IMR-90 (cell line): ENCODE measurements at regions not wholly inside any gene's neighbourhood (a gene's known extent, or its start where the extent isn't known, plus 50 kb on each side); places are given as distances from the start of the nearest gene placed in this dataset.

Experiments
- ATAC-seq: fragments of 200-7000 bp; cut with Tn5 transposase; 2 replicates; pipeline ENCODE4 v1.9.1; 2020; ENCODE audit warnings: low read depth, mild to moderate bottlenecking, moderate library complexity
- BruUV-seq: library from RNA; stranded (reverse); fragments of 400-500 nt; replicated peaks from 2 replicates; lab custom pipeline; 2021; lab: Mats Ljungman, UMichigan
- CTCF ChIA-PET: fragments of 300-600 bp; formaldehyde crosslinking; extraction: SDS; loops from one replicate; lab custom pipeline; 2021; ENCODE audit warnings: antibody characterized with exemption; lab: Yijun Ruan, JAX
- POLR2A ChIA-PET: fragments of 300-600 bp; sonication (Branson Sonifier 250); formaldehyde crosslinking; loops from one replicate; lab custom pipeline; 2022; ENCODE audit warnings: antibody characterized with exemption; ENCODE audit not compliant: unreplicated experiment; lab: Charles Lee
- DNase-seq: peaks from one replicate; pipeline ENCODE4 v3.0.0; 2013
- H2AFZ ChIP-seq: replicated peaks from 2 replicates; pipeline ENCODE3; 2013; ENCODE audit warnings: low read length, mild to moderate bottlenecking; ENCODE audit not compliant: poor library complexity
- H2AK5ac ChIP-seq: 2 replicates; pipeline ENCODE4 v1.6.1; 2013; ENCODE audit warnings: low read depth, low read length, inconsistent platforms
- H2AK9ac ChIP-seq: replicated peaks from 2 replicates; pipeline ENCODE3; 2013; ENCODE audit warnings: mild to moderate bottlenecking, low read depth, low read length, moderate library complexity; ENCODE audit not compliant: poor library complexity
- H2BK120ac ChIP-seq: 2 replicates; pipeline ENCODE4 v1.6.1; 2013; ENCODE audit warnings: low read depth, low read length, inconsistent platforms
- H2BK15ac ChIP-seq: 3 replicates; pipeline ENCODE4 v1.6.1; 2013; ENCODE audit warnings: low read depth, low read length, inconsistent platforms
- H2BK20ac ChIP-seq: 2 replicates; pipeline ENCODE4 v1.6.1; 2013; ENCODE audit warnings: low read depth, mild to moderate bottlenecking, inconsistent platforms, low read length, moderate library complexity
- H2BK5ac ChIP-seq: 2 replicates; pipeline ENCODE4 v1.6.1; 2013; ENCODE audit warnings: mild to moderate bottlenecking, low read depth, low read length, inconsistent platforms; ENCODE audit not compliant: poor library complexity, severe bottlenecking
- H3K14ac ChIP-seq: replicated peaks from 2 replicates; pipeline ENCODE4 v1.6.1; 2013; ENCODE audit warnings: low read depth, low read length, inconsistent platforms
- H3K18ac ChIP-seq: 2 replicates; pipeline ENCODE4 v1.6.1; 2013; ENCODE audit warnings: low read depth, low read length, control low read depth
- H3K23ac ChIP-seq: 2 replicates; pipeline ENCODE4 v1.6.1; 2013; ENCODE audit warnings: low read depth, low read length, inconsistent platforms
- H3K27ac ChIP-seq: 2 replicates; pipeline ENCODE4 v1.5.1; 2013; ENCODE audit warnings: mild to moderate bottlenecking, control low read depth, low read length; ENCODE audit not compliant: insufficient read depth
- H3K27me3 ChIP-seq: 2 replicates; pipeline ENCODE4 v1.6.1; 2013; ENCODE audit warnings: low read length; ENCODE audit not compliant: control insufficient read depth, insufficient read depth
- H3K36me3 ChIP-seq: 2 replicates; pipeline ENCODE4 v1.6.1; 2013; ENCODE audit warnings: low read length, mixed read lengths; ENCODE audit not compliant: control insufficient read depth, insufficient read depth
- H3K4ac ChIP-seq: 2 replicates; pipeline ENCODE4 v1.6.1; 2013; ENCODE audit warnings: low read depth, low read length, inconsistent platforms
- H3K4me1 ChIP-seq: 2 replicates; pipeline ENCODE4 v1.6.1; 2013; ENCODE audit warnings: low read length, mixed read lengths; ENCODE audit not compliant: control insufficient read depth, insufficient read depth
- H3K4me2 ChIP-seq: 2 replicates; pipeline ENCODE4 v1.6.1; 2013; ENCODE audit warnings: low read depth, mild to moderate bottlenecking, control low read depth, low read length, moderate library complexity
- H3K4me3 ChIP-seq: 2 replicates; pipeline ENCODE4 v1.5.1; 2013; ENCODE audit warnings: low read depth, mild to moderate bottlenecking, control low read depth, low read length, moderate library complexity; ENCODE audit not compliant: insufficient read depth
- H3K56ac ChIP-seq: 2 replicates; pipeline ENCODE4 v1.6.1; 2013; ENCODE audit warnings: low read length, inconsistent platforms; ENCODE audit not compliant: insufficient read depth; ENCODE audit errors: extremely low read depth
- H3K79me1 ChIP-seq, 2 experiments: 2 replicates each; pipeline ENCODE4 v1.6.1; 2013; ENCODE audit warnings: low read length in 2 of 2, inconsistent platforms in 1 of 2, low read depth in 1 of 2
- H3K9ac ChIP-seq: 2 replicates; pipeline ENCODE4 v1.6.1; 2013; ENCODE audit warnings: low read depth, low read length, control low read depth
- H3K9me1 ChIP-seq: 2 replicates; pipeline ENCODE4 v1.6.1; 2013; ENCODE audit warnings: low read length, inconsistent platforms; ENCODE audit not compliant: insufficient read depth
- H3K9me3 ChIP-seq: 2 replicates; pipeline ENCODE4 v1.6.1; 2013; ENCODE audit warnings: low read length; ENCODE audit not compliant: control insufficient read depth, insufficient read depth
- H4K20me1 ChIP-seq: 2 replicates; pipeline ENCODE4 v1.6.1; 2013; ENCODE audit warnings: low read length, inconsistent platforms; ENCODE audit not compliant: insufficient read depth
- H4K5ac ChIP-seq: 2 replicates; pipeline ENCODE4 v1.6.1; 2013; ENCODE audit warnings: mild to moderate bottlenecking, low read depth, low read length, control low read depth
- H4K8ac ChIP-seq, 2 experiments: 2 replicates each; pipeline ENCODE4 v1.6.1; 2013; ENCODE audit warnings: low read depth in 2 of 2, low read length in 2 of 2, control low read depth in 1 of 2, inconsistent platforms in 1 of 2
- H4K91ac ChIP-seq: 2 replicates; pipeline ENCODE4 v1.6.1; 2013; ENCODE audit warnings: low read depth, low read length, inconsistent platforms; ENCODE audit not compliant: insufficient read depth
- BHLHE40 ChIP-seq: fragments of 150-350 bp; IDR thresholded peaks from 2 replicates; pipeline ENCODE4 v1.6.1; 2016; ENCODE audit warnings: mild to moderate bottlenecking, low read depth, low read length
- CEBPB ChIP-seq: IDR thresholded peaks from 2 replicates; pipeline ENCODE4 v1.6.1; 2012; ENCODE audit warnings: low read depth, low read length, improper control_type of control experiment
- CTCF ChIP-seq: conservative IDR thresholded peaks from 2 replicates; pipeline ENCODE4 v1.5.1; 2012; ENCODE audit warnings: mild to moderate bottlenecking, low read depth, low read length, improper control_type of control experiment
- ELK1 ChIP-seq: fragments of 150-350 bp; IDR thresholded peaks from 2 replicates; pipeline ENCODE4 v1.6.1; 2016; ENCODE audit warnings: low read depth, mild to moderate bottlenecking, low read length, moderate library complexity, borderline replicate concordance
- FOS ChIP-seq: fragments of 150-350 bp; IDR thresholded peaks from 2 replicates; pipeline ENCODE4 v1.6.1; 2016; ENCODE audit warnings: low read depth, low read length
- MAFK ChIP-seq: IDR thresholded peaks from 2 replicates; pipeline ENCODE4 v1.6.1; 2012; ENCODE audit warnings: low read depth, low read length, improper control_type of control experiment
- NFE2L2 ChIP-seq: fragments of 150-350 bp; IDR thresholded peaks from 2 replicates; pipeline ENCODE4 v1.6.1; 2016; ENCODE audit warnings: low read depth, mild to moderate bottlenecking, low read length
- POLR2A ChIP-seq: IDR thresholded peaks from 2 replicates; pipeline ENCODE4 v1.6.1; 2012; ENCODE audit warnings: mild to moderate bottlenecking, low read depth, low read length
- RAD21 ChIP-seq: IDR thresholded peaks from 2 replicates; pipeline ENCODE4 v1.6.1; 2012; ENCODE audit warnings: low read length, improper control_type of control experiment
- RCOR1 ChIP-seq: IDR thresholded peaks from 2 replicates; pipeline ENCODE4 v1.6.1; 2012; ENCODE audit warnings: mild to moderate bottlenecking, low read length, improper control_type of control experiment; ENCODE audit not compliant: insufficient replicate concordance
- RFX5 ChIP-seq: IDR thresholded peaks from 2 replicates; pipeline ENCODE4 v1.8.0; 2012; ENCODE audit warnings: low read depth, mild to moderate bottlenecking, low read length, moderate library complexity
- SMC3 ChIP-seq: fragments of 150-350 bp; IDR thresholded peaks from 2 replicates; pipeline ENCODE4 v1.6.1; 2016; ENCODE audit warnings: low read depth, mild to moderate bottlenecking, antibody characterized with exemption, low read length, moderate library complexity
- WGBS, 2 experiments: methylation state at CpG; one replicate each; pipeline versions ENCODE4 v1.1.5 to v1.1.7; 2013; ENCODE audit warnings: missing lambda C conversion rate in 2 of 2; ENCODE audit not compliant: insufficient read length in 1 of 2; ENCODE audit errors: extremely low coverage in 2 of 2; 5-methylcytosine and 5-hydroxymethylcytosine counted together
- dilution Hi-C: fragments of 300-500 bp; cut with HindIII; formaldehyde crosslinking; loops from one replicate; pipeline ENCODE4 v1.14.3; 2018; ENCODE audit warnings: low sequenced_read_pairs; ENCODE audit not compliant: unreplicated experiment
- in situ Hi-C: fragments of 300-500 bp; cut with MboI; formaldehyde crosslinking; loops from 3 replicates; pipeline ENCODE4 v1.14.3; 2019; ENCODE audit warnings: low sequenced_read_pairs, inconsistent platforms, mixed read lengths
- intact Hi-C: fragments of 100-400 bp; cut with micrococcal nuclease; formaldehyde crosslinking; loops from 2 replicates; pipeline ENCODE4 v1.10.0; 2022

GRCh38 chr4:14841801-14842768 lies 160.2 kb upstream of the CPEB2 start (continued):
- TF ChIP-seq FOS, result no peak

GRCh38 chr4:14842964-14843630 lies 159.2 kb upstream of the CPEB2 start:
- H3K56ac ChIP-seq, result no peak overlapping the region
- H3K4me2 ChIP-seq, result no peak overlapping the region
- BruUV-seq, result no TSS peak
- in situ Hi-C loops, result no loop called here
- H2AK5ac ChIP-seq, result no peak overlapping the region
- H3K79me1 ChIP-seq, result no peaks in the 10 kb centered on the region
- no peak overlapping the region for H3K23ac ChIP-seq
- ChIA-PET CTCF (no interaction called here), POLR2A (no interaction called here)
- H3K36me3 ChIP-seq, result no peaks in the 10 kb centered on the region
- no peak overlapping the region for H2AK9ac ChIP-seq
- no peak overlapping the region for H2BK20ac ChIP-seq
- no peak overlapping the region for H4K91ac ChIP-seq
- dilution Hi-C loops, result no loop called here
- H3K9me3 ChIP-seq, result no peaks in the 10 kb centered on the region
- no peak overlapping the region for H2BK120ac ChIP-seq
- no peak overlapping the region for H3K9ac ChIP-seq
- no peak overlapping the region for H2AFZ ChIP-seq
- no peak overlapping the region for H3K27ac ChIP-seq
- no peak overlapping the region for H3K4me3 ChIP-seq
- no peak overlapping the region for H4K8ac ChIP-seq
- DNase-seq, result no peak
- WGBS, 2 experiments, result no CpG with 5 or more reads among the region's 2 CpGs
- H3K18ac ChIP-seq, result no peak overlapping the region
- no peaks in the 10 kb centered on the region for H3K27me3 ChIP-seq
- TF ChIP-seq CTCF (no peak), RFX5 (no peak), SMC3 (no peak), RAD21 (no peak), ELK1 (no peak), NFE2L2 (no peak), BHLHE40 (no peak), POLR2A (no peak), CEBPB (no peak), MAFK (no peak), RCOR1 (no peak)
- H3K4me1 ChIP-seq, result no peaks in the 10 kb centered on the region
- intact Hi-C loops, result no loop called here
- no peaks in the 10 kb centered on the region for H4K20me1 ChIP-seq
- no peaks in the 10 kb centered on the region for H3K9me1 ChIP-seq
- no peak for ATAC-seq
- no peak overlapping the region for H2BK15ac ChIP-seq
- H4K5ac ChIP-seq, result no peak overlapping the region
- H2BK5ac ChIP-seq, result no peak overlapping the region
- H3K14ac ChIP-seq, result no peak overlapping the region
- no peak overlapping the region for H3K4ac ChIP-seq
